HEK293T (cell line): ENCODE measurements at regions not wholly inside any gene's neighbourhood (a gene's known extent, or its start where the extent isn't known, plus 50 kb on each side); places are given as distances from the start of the nearest gene placed in this dataset.

Experiments
- BHLHE40 ChIP-seq: fragments of 450-650 bp; IDR thresholded peaks from 2 replicates; pipeline ENCODE4 v1.6.1; 2016; ENCODE audit warnings: mild to moderate bottlenecking, moderate library complexity, borderline replicate concordance
- ELF4 ChIP-seq: fragments of 450-650 bp; IDR thresholded peaks from 2 replicates; pipeline ENCODE4 v1.6.1; 2017; ENCODE audit warnings: antibody characterized with exemption
- FOXK2 ChIP-seq: fragments of 450-650 bp; IDR thresholded peaks from 2 replicates; pipeline ENCODE4 v1.6.1; 2016; ENCODE audit warnings: mild to moderate bottlenecking
- L3MBTL2 ChIP-seq: fragments of 450-650 bp; conservative IDR thresholded peaks from 2 replicates; pipeline ENCODE4 v1.6.1; 2016; ENCODE audit warnings: mild to moderate bottlenecking
- NFRKB ChIP-seq: fragments of 450-650 bp; IDR thresholded peaks from 2 replicates; pipeline ENCODE4 v1.6.1; 2016; ENCODE audit warnings: mild to moderate bottlenecking, moderate library complexity
- TARDBP ChIP-seq: fragments of 450-650 bp; IDR thresholded peaks from 2 replicates; pipeline ENCODE4 v1.6.1; 2016
- ZNF384 ChIP-seq: fragments of 450-650 bp; IDR thresholded peaks from 2 replicates; pipeline ENCODE4 v1.6.1; 2016

DNA sequence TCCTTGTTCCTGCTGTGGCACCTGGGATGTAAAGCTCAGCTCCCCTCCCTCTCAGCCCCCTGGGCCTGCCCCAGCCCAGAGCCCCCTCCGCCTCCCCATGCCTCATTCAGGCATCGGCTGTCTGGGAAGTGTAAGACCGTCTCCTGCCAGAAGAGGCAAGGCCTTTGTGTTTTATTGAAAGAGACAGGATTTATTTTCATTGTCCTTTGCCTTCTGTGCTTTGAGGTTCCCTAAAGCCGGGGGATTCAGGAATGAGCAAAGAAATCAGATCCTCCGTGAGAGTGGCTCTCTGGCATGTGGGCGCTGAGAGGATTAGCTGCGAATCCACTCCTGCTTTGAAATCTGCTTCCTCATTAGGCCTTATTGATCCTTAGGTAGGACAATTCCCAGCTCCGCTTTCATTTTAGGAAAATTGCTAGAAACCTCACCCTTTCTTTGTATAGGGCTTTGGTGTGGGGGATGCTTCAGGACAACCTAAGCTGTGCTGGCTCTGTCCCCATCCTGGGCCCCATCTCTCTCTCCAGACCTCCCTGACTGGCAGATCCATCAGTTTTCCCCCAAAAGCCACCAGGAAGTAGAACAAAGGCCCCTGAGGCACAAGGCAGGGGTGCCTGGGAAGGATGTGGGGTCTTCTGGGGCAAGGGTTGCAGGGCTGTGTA is 211.5 kb upstream of the TNRC6C start:
- no peak for TF ChIP-seq NFRKB
- no peak for TF ChIP-seq FOXK2
- no peak for TF ChIP-seq ZNF384
- no peak for TF ChIP-seq BHLHE40
- no peak for TF ChIP-seq ELF4
- TF ChIP-seq TARDBP = no peak
- no peak for TF ChIP-seq L3MBTL2
